ENCODE measurements at regions not wholly inside any gene's neighbourhood (a gene's known extent, or its start where the extent isn't known, plus 50 kb on each side); places are given as distances from the start of the nearest gene placed in this dataset.
A peak's percentile ranks its signal among the peaks of the same experiment; 100 is the strongest.
"Not testable (repeated sequence)": the region's sequence is repeated elsewhere in the genome, so short reads cannot be mapped to it uniquely, and the experiment has no call there.

DNA sequence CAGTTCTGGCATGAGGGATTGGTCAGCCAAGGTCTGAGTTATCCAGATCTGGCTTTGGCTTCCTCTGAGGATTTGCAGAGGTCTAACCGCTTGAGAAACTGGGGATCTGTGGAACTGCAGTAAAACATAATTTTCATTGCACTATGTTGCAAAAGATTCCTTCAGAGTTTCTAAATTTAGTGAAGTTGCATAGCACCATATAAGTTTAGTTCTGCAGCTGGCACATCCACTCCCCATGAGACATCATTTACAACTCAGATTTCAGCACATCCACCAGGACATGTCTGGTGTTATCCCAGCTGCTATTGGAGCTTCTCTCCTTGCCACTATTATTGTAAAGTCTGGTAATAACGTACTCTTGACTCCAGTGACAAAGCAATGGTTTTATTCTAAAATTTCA, 181.5 kb downstream of the CWF19L2 start:
- DNase-seq = peak; percentile 45

DNA sequence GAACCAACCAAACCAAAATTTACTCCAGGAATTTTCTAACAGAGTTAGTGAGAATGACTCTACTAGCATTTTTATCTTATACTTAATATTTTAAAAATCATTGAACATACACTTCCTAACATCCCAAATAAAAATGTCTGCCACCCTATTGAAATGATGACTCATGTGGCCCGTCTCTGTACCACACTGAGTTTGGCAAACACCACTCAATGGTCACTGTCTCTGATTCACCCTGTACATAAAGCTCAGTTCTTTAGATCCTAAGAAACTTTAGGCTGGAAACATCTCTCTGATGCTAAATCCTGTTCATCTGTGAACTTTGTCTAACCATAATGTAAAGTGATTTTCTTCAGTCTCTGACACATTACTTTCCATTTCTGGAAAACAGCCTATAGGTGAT, 182.0 kb downstream of the CWF19L2 start:
- no peak for DNase-seq

DNA sequence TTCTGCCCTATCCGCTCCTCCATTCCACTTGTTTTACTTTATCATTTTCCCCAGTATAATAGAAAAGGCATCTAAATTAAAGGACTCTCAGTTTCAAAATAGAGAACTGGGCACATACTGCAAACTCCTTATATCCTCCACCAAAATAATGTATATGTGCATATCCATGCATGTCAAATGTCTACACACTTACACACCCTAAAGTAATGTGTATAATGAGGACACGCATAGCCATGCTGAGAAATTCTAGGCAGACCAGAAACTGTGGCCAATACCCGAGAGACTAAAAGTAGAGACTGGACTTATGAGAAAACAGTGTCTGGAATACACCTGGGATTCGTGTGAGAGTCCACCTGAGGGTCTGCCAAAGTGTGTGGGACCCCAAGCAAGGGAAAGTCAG, 183.5 kb downstream of the CWF19L2 start:
- no peak for DNase-seq

GRCh38 chr11:107272561-107272960, 185.1 kb downstream of the CWF19L2 start:
- no peak for DNase-seq

- no peak for DNase-seq
Observed at GRCh38 chr11:107271425-107271824, 186.2 kb downstream of the CWF19L2 start.

GRCh38 chr11:107268977-107269376, 188.6 kb downstream of the CWF19L2 start:
- no peak for DNase-seq

DNA sequence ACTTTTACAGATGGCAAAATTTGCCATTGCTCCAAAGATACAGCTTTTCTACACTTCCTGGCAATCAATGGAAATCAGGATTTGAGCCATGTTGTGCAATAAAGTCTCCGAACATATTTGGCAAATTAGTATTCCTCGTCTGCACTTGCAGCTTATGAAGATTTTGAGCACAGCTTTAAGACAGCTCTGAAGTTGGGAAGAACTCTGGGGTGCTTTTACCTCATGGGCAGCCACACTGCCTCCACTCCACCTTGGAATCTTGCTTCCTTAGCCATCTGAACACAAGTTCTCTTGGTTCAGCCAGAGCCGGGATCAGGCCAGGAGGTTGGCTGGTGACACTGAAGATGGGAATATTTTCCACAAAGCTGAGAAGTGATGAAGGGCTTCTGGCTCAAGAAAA, 191.2 kb downstream of the CWF19L2 start:
- no peak for DNase-seq

GRCh38 chr11:107265591-107266121, 192.0 kb downstream of the CWF19L2 start:
- DNase-seq = no peak

DNA sequence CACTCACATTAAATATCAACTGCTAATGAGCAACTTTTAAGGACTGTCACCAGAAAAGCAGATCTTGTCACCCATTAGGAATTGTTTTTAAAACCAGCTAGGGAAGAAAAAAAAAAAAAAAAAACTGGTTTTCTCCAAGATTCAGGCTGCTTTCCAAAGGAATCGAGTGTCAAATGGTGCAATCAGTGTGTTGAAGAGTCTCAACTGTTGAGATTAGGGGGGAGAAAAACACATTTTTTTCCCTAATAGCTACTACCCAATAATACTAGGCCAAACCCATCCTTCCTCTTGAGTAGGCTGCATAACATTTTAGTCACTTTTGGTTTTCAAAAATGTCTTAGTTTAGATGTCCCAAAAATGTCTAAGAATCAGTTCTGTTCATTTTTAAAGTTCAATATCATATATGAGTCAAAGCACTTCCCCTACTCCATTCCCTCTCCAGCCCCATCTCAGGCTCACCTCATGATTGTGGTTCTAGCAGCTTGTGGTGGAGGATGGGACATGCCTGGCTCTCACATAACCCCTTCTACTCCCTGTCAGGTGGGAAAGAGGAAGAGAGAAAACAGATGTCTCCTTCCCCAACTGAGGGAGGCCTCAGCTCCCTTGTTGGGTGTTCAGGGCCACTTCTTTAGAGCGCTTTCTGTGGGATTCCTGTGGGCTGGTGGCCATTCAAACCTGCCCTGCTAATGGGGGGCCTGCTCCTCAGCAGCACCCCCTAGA, 193.6 kb downstream of the CWF19L2 start:
- no peak for DNase-seq

DNA sequence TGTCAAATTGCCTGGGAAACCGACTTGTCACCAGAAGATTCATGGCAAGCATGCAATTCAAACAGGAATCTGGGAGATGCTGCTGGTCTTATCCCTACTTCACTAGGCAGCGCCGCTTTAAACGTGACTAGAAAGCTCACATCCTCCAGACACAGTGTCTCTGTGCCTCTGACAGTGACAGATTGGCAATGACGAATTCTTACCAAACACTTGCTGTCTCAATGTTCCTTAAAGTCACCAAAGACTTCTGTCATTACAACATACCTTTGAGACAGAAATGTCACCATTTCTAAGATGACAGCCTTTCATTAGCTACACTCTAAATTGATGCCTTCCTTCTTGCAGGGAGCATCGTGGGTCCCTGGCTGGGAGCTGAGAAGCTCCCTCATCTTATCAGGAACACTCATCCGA, 197.8 kb downstream of the CWF19L2 start:
- DNase-seq = no peak

- DNase-seq = no peak
Observed at GRCh38 chr11:107257710-107258109, 199.9 kb downstream of the CWF19L2 start.

DNA sequence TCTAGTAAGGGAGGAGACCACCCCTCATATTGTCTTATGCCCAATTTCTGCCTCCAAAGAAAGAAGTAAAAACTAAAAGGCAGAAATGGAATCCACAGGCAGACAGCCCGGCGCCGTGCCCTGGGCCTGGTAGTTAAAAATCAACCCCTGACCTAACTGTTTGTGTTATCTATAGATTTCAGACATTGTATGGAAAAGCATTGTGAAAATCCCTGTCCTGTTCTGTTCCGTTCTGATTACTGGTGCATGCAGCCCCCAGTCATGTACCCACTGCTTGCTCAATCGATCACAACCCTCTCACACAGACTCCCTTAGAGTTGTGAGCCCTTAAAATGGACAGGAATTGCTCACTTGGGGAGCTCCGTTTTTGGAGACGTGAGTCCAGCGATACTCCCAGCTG, 204.0 kb downstream of the CWF19L2 start:
- not testable (repeated sequence) for DNase-seq

- DNase-seq = no peak
Observed at GRCh38 chr11:107252429-107253161, 205.0 kb downstream of the CWF19L2 start.

- no peak for DNase-seq
Observed at GRCh38 chr11:107251298-107251697, 206.3 kb downstream of the CWF19L2 start.

DNA sequence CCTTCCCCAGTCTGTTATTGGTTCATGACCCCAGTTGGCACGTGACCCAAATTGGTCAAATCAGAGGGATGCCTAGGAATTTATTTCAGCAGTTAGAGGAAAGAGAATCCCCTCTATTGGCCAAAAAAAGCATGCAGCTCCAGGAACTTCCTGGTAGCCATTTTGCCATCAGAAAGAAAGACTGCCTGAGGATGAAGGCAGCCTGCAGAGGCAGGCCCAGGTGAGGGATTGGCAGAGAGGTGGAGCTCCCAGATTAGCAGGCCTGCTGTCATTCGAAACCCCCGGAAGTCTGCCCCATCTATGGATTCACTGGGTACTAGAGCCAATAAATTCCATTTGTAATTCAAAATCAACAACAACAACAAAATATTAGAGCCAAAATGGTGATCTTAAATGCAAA, 207.6 kb downstream of the CWF19L2 start:
- DNase-seq = no peak

- DNase-seq = no peak
Observed at GRCh38 chr11:107249054-107249453, 208.6 kb downstream of the CWF19L2 start.

DNA sequence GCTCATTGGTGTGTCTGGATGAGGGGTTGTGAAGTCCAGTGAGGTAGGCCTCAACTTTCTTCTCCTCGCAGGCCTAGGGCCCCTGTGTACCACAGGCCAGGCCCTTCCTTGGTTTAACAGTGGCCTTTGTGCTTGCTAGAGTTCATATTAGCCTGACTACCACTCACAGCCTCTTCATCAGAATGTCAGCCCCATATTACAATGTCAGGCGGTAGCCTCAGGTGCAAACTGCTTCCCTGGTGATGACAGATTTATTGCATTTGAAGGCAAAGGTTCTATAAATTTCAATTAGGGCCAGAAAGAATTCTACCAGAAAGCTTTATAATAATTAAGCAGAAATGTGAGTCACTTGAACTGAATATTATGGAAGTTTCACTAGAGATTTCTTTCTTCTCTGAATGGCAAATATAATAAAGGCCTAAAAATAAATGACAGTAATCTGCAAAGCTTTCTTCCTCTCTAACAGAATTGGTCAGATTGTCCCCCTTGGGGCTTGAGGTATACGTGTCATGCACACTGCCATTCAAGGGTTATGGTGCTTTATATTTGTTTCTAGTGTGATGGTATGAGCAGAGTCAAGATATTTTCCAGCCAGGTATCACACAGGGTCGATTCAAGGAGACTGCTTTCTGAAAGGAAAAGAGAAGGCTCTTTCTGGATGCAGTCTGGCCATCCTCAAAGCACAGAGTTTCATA, 210.3 kb downstream of the CWF19L2 start:
- DNase-seq = no peak

DNA sequence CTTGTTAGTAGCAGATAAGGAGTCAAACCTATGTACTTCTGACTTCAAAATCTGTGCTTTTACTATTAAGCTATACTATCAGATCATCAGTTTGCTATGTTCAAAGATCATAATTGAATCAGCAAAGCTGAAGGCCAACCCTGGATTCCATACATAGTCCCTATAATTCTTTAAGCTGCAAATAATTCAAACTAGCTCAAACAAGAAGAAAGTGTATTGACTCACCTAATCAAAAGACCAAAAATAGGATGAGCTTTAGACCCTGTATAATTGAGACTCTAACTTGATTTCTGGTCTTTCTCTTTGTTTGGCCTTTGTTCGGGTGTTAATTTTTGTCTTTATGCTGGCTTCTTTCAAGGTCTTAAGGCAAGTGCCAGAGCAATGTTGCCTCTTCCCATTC, 213.7 kb downstream of the CWF19L2 start:
- no peak for DNase-seq

DNA sequence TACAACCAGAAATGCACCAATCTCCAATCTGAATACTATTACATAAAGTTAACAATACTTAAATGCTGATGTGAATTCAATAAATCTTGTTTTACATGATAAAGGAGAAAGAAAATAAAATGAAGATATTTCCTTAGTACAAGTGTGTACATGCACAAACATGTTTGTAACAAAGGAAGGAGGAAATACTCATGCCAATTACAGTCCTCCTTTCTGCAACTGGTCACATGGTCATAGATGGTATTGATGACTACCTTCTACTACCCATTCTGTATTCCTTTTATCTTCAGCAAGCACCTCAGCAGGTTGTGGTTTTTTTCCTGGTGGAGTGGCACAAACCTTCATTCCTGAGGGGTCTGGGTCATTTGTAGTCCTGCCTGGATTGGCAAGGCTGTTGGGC, 214.2 kb upstream of the GUCY1A2 start:
- DNase-seq = no peak

DNA sequence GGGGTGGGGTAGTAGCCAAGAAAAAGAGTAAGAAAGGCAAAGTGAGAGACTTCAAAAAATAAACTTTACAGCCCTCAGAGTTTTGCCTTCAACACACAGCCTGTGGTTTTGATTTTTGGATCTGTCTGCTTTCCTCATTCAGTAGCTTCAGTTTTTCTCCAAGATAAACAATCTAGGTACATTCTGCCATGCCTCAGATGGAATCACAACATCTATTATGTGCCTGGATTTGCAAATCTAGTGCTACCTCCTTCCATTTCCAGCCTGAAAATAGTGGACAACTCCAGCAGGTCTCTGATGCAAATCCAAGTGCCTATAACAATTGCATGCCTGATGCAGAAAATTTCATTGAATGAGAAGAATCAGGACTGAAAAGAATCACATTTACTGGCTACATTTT, 206.6 kb upstream of the GUCY1A2 start:
- no peak for DNase-seq

DNA sequence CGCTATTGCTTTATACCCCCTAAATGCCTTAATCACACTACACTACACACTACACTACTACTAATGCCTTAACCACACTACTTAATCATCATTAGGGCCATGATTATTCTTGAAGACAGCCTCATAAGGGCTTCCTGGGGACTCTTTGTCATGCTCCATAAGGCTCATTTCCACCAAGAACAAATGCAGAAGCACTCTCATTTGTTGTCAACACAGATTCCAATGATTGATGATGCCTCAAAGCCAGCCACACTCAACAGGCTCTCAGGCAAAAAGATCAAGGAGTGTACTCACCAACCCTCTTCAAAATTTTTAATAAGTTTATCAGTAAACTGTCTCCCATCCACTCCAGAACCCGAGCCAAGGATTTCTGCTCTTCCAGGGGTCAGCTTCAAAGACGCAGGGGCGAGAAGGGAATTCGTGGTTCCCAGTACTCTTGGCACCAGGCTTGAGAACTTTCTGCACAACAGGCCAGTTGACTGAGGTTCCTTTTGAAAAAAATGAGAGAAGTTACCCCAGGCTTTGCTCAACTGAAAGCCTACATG, 204.7 kb upstream of the GUCY1A2 start:
- no peak for DNase-seq

GRCh38 chr11:107222431-107222830, 204.2 kb upstream of the GUCY1A2 start:
- no peak for DNase-seq

- no peak for DNase-seq
Observed at GRCh38 chr11:107221748-107222285, 203.5 kb upstream of the GUCY1A2 start.

All from femur (tissue), 1 donor.